GM12891 (cell line): ENCODE measurements at regions not wholly inside any gene's neighbourhood (a gene's known extent, or its start where the extent isn't known, plus 50 kb on each side); places are given as distances from the start of the nearest gene placed in this dataset.
"Not testable (repeated sequence)": the region's sequence is repeated elsewhere in the genome, so short reads cannot be mapped to it uniquely, and the experiment has no call there.

Experiments used
- DNase-seq: peaks from one replicate; pipeline ENCODE4 v3.0.0; 2011; ENCODE audit warnings: low spot score; ENCODE audit not compliant: insufficient read length
- FAIRE-seq: peaks from 2 replicates; lab custom pipeline; 2011; peaks lifted over from hg19 to GRCh38; lab: Jason Lieb, UNC
- PAX5 ChIP-seq: IDR thresholded peaks from 2 replicates; pipeline ENCODE4 v1.6.1; 2011; ENCODE audit warnings: low read length, moderate library complexity, mild to moderate bottlenecking; ENCODE audit not compliant: insufficient read depth, severe bottlenecking
- POLR2A ChIP-seq: IDR thresholded peaks from 2 replicates; pipeline ENCODE4 v1.6.1; 2011; ENCODE audit warnings: low read depth, low read length, control low read depth
- POLR2AphosphoS5 ChIP-seq: IDR thresholded peaks from 2 replicates; pipeline ENCODE4 v1.6.1; 2011; ENCODE audit warnings: low read depth, low read length, control low read depth
- POU2F2 ChIP-seq: IDR thresholded peaks from 2 replicates; pipeline ENCODE4 v1.6.1; 2011; ENCODE audit warnings: low read depth, mild to moderate bottlenecking, control low read depth, low read length, moderate library complexity
- SPI1 ChIP-seq: IDR thresholded peaks from 2 replicates; pipeline ENCODE4 v1.6.1; 2011; ENCODE audit warnings: low read depth, low read length, control low read depth
- TAF1 ChIP-seq: IDR thresholded peaks from 2 replicates; pipeline ENCODE4 v1.6.1; 2011; ENCODE audit warnings: low read depth, low read length, control low read depth

- no peak for TF ChIP-seq SPI1
- TF ChIP-seq POU2F2 = no peak
- TF ChIP-seq TAF1 = no peak
- no peak for TF ChIP-seq POLR2AphosphoS5
- no peak for TF ChIP-seq PAX5
- TF ChIP-seq POLR2A = no peak
- DNase-seq (no peak), FAIRE-seq (no peak)
These were observed 556.9 kb upstream of the NUDT12 start for GRCh38 chr5:104119529-104119928.

- no peak for DNase-seq
- TF ChIP-seq POLR2A (no peak), TAF1 (no peak), POU2F2 (no peak), POLR2AphosphoS5 (no peak), SPI1 (no peak), PAX5 (no peak)
- FAIRE-seq = no peak
These were observed 549.0 kb upstream of the NUDT12 start for GRCh38 chr5:104111632-104112031.

GRCh38 chr5:104096451-104096850 is 533.9 kb upstream of the NUDT12 start:
- TF ChIP-seq POU2F2 (no peak), TAF1 (no peak), POLR2AphosphoS5 (no peak), PAX5 (no peak), SPI1 (no peak), POLR2A (no peak)
- no peak for FAIRE-seq
- no peak for DNase-seq

GRCh38 chr5:104095527-104095926 is 532.9 kb upstream of the NUDT12 start:
- no peak for TF ChIP-seq POU2F2
- no peak for TF ChIP-seq SPI1
- no peak for TF ChIP-seq POLR2AphosphoS5
- no peak for TF ChIP-seq POLR2A
- TF ChIP-seq TAF1 = no peak
- TF ChIP-seq PAX5 = no peak
- FAIRE-seq (no peak), DNase-seq (no peak)

- TF ChIP-seq POLR2AphosphoS5 (no peak), PAX5 (no peak), POU2F2 (no peak), TAF1 (no peak), SPI1 (no peak), POLR2A (no peak)
- FAIRE-seq = no peak
- DNase-seq = no peak
These were observed 526.5 kb upstream of the NUDT12 start for GRCh38 chr5:104088876-104089778.

GRCh38 chr5:104084896-104085295 is 522.3 kb upstream of the NUDT12 start:
- no peak for TF ChIP-seq POLR2A
- TF ChIP-seq SPI1 = no peak
- no peak for TF ChIP-seq TAF1
- TF ChIP-seq POLR2AphosphoS5 = no peak
- TF ChIP-seq POU2F2 = no peak
- no peak for TF ChIP-seq PAX5
- FAIRE-seq (no peak), DNase-seq (no peak)

GRCh38 chr5:104082754-104083153 is 520.2 kb upstream of the NUDT12 start:
- DNase-seq = no peak
- FAIRE-seq = no peak
- TF ChIP-seq TAF1 (no peak), SPI1 (no peak), POU2F2 (no peak), PAX5 (no peak), POLR2AphosphoS5 (no peak), POLR2A (no peak)

- no peak for DNase-seq
- no peak for TF ChIP-seq SPI1
- no peak for TF ChIP-seq POLR2AphosphoS5
- no peak for FAIRE-seq
These were observed 518.6 kb upstream of the NUDT12 start for GRCh38 chr5:104081232-104081631.

GRCh38 chr5:104080646-104081175 is 518.1 kb upstream of the NUDT12 start:
- FAIRE-seq (no peak), DNase-seq (no peak)
- TF ChIP-seq POLR2A = no peak
- TF ChIP-seq POU2F2 = no peak
- no peak for TF ChIP-seq PAX5
- no peak for TF ChIP-seq SPI1
- no peak for TF ChIP-seq POLR2AphosphoS5
- no peak for TF ChIP-seq TAF1

GRCh38 chr5:104079861-104080645 is 517.5 kb upstream of the NUDT12 start:
- not testable (repeated sequence) for FAIRE-seq, DNase-seq
